ENCODE measurements at regions not wholly inside any gene's neighbourhood (a gene's known extent, or its start where the extent isn't known, plus 50 kb on each side); places are given as distances from the start of the nearest gene placed in this dataset.

DNA sequence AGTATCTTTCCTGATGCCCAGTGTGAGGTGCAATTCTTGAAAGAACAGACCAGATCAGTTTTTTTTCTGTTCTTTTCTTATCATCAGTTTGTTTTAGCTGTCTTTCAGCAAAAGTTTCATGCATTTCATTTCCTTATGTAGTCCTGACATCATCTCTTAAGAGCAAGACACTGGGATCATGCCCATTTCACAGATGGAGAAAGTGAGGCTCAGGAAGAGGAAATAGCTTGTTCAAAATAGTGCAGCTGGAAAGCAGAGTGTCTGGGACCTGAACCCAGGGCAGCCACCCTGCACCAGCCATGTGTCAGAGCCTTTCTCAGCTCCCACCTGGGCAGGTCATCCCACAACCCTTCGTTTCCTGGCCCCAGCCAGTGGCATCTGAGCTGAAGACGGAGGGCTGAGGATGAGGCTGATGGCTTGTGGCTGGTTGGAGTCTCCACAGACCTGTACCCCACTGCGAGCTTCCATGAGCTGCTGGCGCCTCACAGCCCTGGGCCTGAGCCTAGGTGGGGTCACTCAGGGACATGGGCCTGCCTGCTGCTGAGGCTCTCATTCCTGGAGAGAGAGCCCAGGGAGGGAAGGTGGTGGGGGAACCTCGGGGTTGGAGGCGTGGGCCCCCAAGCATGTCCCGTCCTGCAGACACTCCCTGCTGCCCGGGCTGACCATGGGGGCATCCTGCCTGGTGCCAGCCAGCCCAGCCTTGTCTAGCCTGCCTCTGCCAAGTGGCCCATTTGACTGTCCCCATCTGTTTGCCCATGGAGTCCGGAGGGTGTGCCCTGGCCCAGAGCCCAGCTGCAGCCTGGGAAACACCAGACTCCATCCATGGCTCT, 61.8 kb downstream of the SMIM38 start:
- H3K27ac Mint-ChIP-seq, result no peak overlapping the region
- H3K27me3 Mint-ChIP-seq (ENCODE audit: low read depth), result peaks cover 11% of the 10 kb centered on the region
- H3K9me3 Mint-ChIP-seq, result peaks cover 6% of the 10 kb centered on the region
- no peaks in the 10 kb centered on the region for H3K36me3 Mint-ChIP-seq
- H3K4me1 Mint-ChIP-seq, result peaks cover 2% of the 10 kb centered on the region
- peak in 1 of 2 experiments; percentile 24 for DNase-seq (ENCODE audit: low spot score in 2 of 2, unreplicated experiment in 2 of 2)
- TF ChIP-seq, protein P1, sequence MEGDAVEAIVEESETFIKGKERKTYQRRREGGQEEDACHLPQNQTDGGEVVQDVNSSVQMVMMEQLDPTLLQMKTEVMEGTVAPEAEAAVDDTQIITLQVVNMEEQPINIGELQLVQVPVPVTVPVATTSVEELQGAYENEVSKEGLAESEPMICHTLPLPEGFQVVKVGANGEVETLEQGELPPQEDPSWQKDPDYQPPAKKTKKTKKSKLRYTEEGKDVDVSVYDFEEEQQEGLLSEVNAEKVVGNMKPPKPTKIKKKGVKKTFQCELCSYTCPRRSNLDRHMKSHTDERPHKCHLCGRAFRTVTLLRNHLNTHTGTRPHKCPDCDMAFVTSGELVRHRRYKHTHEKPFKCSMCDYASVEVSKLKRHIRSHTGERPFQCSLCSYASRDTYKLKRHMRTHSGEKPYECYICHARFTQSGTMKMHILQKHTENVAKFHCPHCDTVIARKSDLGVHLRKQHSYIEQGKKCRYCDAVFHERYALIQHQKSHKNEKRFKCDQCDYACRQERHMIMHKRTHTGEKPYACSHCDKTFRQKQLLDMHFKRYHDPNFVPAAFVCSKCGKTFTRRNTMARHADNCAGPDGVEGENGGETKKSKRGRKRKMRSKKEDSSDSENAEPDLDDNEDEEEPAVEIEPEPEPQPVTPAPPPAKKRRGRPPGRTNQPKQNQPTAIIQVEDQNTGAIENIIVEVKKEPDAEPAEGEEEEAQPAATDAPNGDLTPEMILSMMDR (IDR thresholded peaks at IDR 0.05; ENCODE audit: unreplicated experiment), result no peak
- H3K4me3 Mint-ChIP-seq, result no peak overlapping the region

DNA sequence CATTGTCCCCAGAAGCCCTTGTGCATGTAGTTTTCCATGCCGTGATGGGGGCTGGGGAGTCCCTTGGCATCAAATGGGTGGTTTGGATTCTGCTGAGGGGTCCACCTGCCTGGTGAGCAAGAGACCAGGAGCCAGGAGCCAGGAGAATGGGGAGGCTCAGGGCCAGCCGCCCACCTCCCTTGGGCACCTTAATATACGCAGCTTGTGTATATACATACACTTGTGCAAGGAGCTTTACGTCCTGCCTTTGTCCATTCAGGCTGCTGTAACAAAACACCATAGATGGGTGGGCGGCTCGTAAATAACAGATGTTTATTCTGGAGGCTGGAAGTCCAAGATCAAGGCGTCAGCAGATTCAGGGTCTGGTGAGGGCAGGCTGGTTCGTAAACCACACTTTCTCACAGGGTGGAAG, 62.5 kb downstream of the SMIM38 start:
- TF ChIP-seq, protein P1 (IDR thresholded peaks at IDR 0.05; ENCODE audit: unreplicated experiment), result no peak
- Mint-ChIP-seq H3K4me1 (no peaks in the 10 kb centered on the region), H3K4me3 (no peak overlapping the region), H3K27me3 (ENCODE audit: low read depth) (peaks cover 13% of the 10 kb centered on the region), H3K9me3 (peaks cover 6% of the 10 kb centered on the region), H3K27ac (no peak overlapping the region), H3K36me3 (no peaks in the 10 kb centered on the region)
- DNase-seq (ENCODE audit: low spot score in 2 of 2, unreplicated experiment in 2 of 2), result peak in 1 of 2 experiments; percentile 22

DNA sequence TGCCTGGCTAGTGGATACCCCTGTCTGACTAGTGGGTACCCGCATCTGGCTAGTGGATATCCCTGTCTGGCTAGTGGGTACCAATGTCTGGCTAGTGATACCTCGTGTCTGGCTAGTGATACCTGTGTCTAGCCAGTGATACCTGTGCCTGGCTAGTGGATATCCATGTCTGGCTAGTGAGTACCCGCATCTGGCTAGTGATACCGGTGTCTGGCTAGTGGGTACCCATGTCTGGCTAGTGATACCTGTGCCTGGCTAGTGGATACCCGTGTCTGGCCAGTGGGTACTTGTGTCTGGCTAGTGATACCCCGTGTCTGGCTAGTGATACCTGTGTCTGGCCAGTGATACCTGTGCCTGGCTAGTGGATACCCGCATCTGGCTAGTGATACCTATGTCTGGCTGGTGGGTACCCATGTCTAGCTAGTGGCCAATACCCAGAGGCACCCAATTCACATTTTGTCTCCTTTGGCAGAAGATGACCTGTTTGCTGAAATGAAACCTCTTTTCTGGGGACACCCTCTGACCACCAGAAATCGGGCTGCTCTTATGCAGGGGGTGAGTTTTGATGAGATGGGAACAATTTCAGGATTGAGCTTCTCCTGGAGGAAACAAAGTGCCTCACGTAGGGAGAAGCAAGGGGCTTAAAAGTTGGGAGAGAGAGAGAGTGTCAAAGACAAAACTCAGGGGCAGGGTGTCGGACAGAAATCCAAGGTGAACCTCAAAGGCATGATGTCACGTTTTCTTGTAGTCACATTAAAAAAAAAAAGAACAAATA, 63.4 kb downstream of the SMIM38 start:
- no peaks in the 10 kb centered on the region for H3K4me1 Mint-ChIP-seq
- TF ChIP-seq, protein P1 (IDR thresholded peaks at IDR 0.05; ENCODE audit: unreplicated experiment), result no peak
- no peak overlapping the region for H3K4me3 Mint-ChIP-seq
- no peaks in the 10 kb centered on the region for H3K36me3 Mint-ChIP-seq
- H3K9me3 Mint-ChIP-seq, result peaks cover 11% of the 10 kb centered on the region
- H3K27me3 Mint-ChIP-seq (ENCODE audit: low read depth), result peaks cover 18% of the 10 kb centered on the region
- DNase-seq (ENCODE audit: low spot score in 2 of 2, unreplicated experiment in 2 of 2), result peak in 1 of 2 experiments; percentile 13
- H3K27ac Mint-ChIP-seq, result no peak overlapping the region

DNA sequence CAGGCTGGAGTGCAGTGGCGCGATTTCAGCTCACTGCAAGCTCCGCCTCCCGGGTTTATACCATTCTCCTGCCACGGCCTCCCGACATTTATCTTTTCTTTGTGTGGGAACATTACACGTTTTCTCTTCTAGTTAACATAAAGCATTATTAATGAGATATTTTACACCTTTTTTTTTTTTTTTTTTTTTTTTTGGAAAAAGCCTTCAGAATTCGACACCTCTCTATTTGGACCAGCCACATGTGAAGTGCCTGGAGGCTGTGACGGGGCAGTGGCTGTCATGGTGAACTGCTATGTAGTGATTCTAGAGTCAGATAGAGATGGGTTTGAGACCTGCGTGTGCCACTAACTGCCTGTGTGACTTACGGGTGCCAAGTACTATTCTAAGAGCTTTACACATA, 64.3 kb downstream of the SMIM38 start:
- H3K4me3 Mint-ChIP-seq, result no peak overlapping the region

DNA sequence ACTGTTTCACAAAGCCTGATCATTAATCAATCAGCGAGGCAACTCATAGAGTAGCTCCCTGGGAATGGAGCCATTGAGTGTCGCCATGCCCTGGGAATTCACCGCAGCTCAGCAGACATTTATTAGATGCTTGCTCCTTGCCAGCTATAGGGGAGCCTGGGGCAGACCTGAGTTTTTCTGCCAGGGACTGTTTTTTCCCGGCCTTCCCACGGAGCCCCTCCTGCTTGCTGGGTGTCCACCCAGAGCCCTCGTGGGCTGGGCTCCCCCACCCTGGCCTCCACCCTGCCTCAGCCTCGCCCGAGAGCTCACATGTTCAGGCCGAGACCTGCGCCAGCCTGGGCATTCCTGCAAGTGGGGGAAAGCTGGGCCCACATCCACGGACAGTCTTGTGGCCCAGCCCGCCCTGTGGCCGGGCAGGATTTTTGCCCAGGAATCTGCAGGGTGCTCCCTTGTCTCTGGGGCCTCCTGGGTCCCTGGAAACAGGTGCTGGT, 64.9 kb downstream of the SMIM38 start:
- no peak overlapping the region for H3K4me3 Mint-ChIP-seq
- H3K4me1 Mint-ChIP-seq, result no peaks in the 10 kb centered on the region
- no peak overlapping the region for H3K27ac Mint-ChIP-seq
- H3K9me3 Mint-ChIP-seq, result peaks cover 14% of the 10 kb centered on the region
- peak in 1 of 2 experiments; percentile 27 for DNase-seq (ENCODE audit: low spot score in 2 of 2, unreplicated experiment in 2 of 2)
- H3K36me3 Mint-ChIP-seq, result peaks cover 3% of the 10 kb centered on the region
- TF ChIP-seq, protein P1 (IDR thresholded peaks at IDR 0.05; ENCODE audit: unreplicated experiment), result no peak
- H3K27me3 Mint-ChIP-seq (ENCODE audit: low read depth), result peaks cover 23% of the 10 kb centered on the region

More for the DNA sequence above, 64.3 kb downstream of the SMIM38 start:
- peak in 1 of 2 experiments; percentile 21 for DNase-seq (ENCODE audit: low spot score in 2 of 2, unreplicated experiment in 2 of 2)
- Mint-ChIP-seq H3K4me1 (no peaks in the 10 kb centered on the region), H3K27me3 (ENCODE audit: low read depth) (peaks cover 18% of the 10 kb centered on the region), H3K27ac (no peak overlapping the region), H3K36me3 (peaks cover 3% of the 10 kb centered on the region), H3K9me3 (peaks cover 11% of the 10 kb centered on the region)
- TF ChIP-seq, protein P1 (IDR thresholded peaks at IDR 0.05; ENCODE audit: unreplicated experiment), result no peak

Data from mesothelial cell of epicardium (in vitro differentiated cells).